HEK293 (cell line): ENCODE measurements at regions not wholly inside any gene's neighbourhood (a gene's known extent, or its start where the extent isn't known, plus 50 kb on each side); places are given as distances from the start of the nearest gene placed in this dataset.

Experiments
- CTCF ChIA-PET: fragments of 350-600 bp; formaldehyde crosslinking; extraction: SDS; loops from one replicate; lab custom pipeline; 2021; ENCODE audit warnings: antibody characterized with exemption; lab: Yijun Ruan, JAX
- POLR2A ChIA-PET: fragments of 300-600 bp; formaldehyde crosslinking; extraction: SDS; loops from one replicate; lab custom pipeline; 2020; ENCODE audit warnings: antibody characterized with exemption, inconsistent platforms; lab: Yijun Ruan, JAX
- H3K27ac ChIP-seq: fragments of 200-500 bp; sonication (Bioruptor generic); 2 replicates; pipeline ENCODE4 v1.5.1; 2014; ENCODE audit warnings: low read depth, low read length, control low read depth, inconsistent platforms; ENCODE audit errors: extremely low read depth
- H3K36me3 ChIP-seq, 2 experiments: fragments of 200-500 bp in 1 of 2; sonication (Bioruptor generic) in 1 of 2; 1 replicate in 1 of 2; 2 replicates in 1 of 2; pipeline ENCODE4 v1.5.1; 2014 to 2017; ENCODE audit warnings: inconsistent platforms in 2 of 2, low read length in 2 of 2; ENCODE audit not compliant: control insufficient read depth in 2 of 2, insufficient read depth in 1 of 2
- H3K4me1 ChIP-seq: fragments of 200-500 bp; sonication (Bioruptor generic); 2 replicates; pipeline ENCODE4 v1.5.1; 2014; ENCODE audit warnings: mild to moderate bottlenecking, low read length, inconsistent platforms; ENCODE audit not compliant: control insufficient read depth, insufficient read depth
- H3K4me3 ChIP-seq: 2 replicates; pipeline ENCODE4 v1.5.1; 2011; ENCODE audit warnings: low read depth, mild to moderate bottlenecking, control low read depth, low read length, moderate library complexity
- H3K9me3 ChIP-seq: fragments of 200-500 bp; sonication (Bioruptor generic); 2 replicates; pipeline ENCODE4 v1.5.1; 2014; ENCODE audit warnings: low read depth, low read length, inconsistent platforms; ENCODE audit not compliant: control insufficient read depth, insufficient read depth
- EGR2 ChIP-seq: fragments of 450-650 bp; formaldehyde crosslinking; IDR thresholded peaks from 2 replicates; pipeline ENCODE4 v1.5.1; 2016; ENCODE audit warnings: low read depth, missing biosample characterization, missing genetic modification characterization
- KLF10 ChIP-seq: fragments of 450-650 bp; IDR thresholded peaks from 2 replicates; pipeline ENCODE4 v1.5.1; 2018; ENCODE audit warnings: missing biosample characterization, mild to moderate bottlenecking, missing genetic modification characterization
- TCF7L2 ChIP-seq: IDR thresholded peaks from 2 replicates; pipeline ENCODE4 v1.6.1; 2011; ENCODE audit warnings: low read depth, mild to moderate bottlenecking, inconsistent platforms, low read length, moderate library complexity, borderline replicate concordance
- TRIM28 ChIP-seq: IDR thresholded peaks from 2 replicates; pipeline ENCODE4 v1.6.1; 2011; ENCODE audit warnings: low read length, control low read depth, borderline replicate concordance
- WT1 ChIP-seq: fragments of 450-650 bp; formaldehyde crosslinking; IDR thresholded peaks from 2 replicates; pipeline ENCODE4 v1.5.1; 2016; ENCODE audit warnings: missing biosample characterization, missing genetic modification characterization
- ZIC2 ChIP-seq: fragments of 450-650 bp; formaldehyde crosslinking; IDR thresholded peaks from 2 replicates; pipeline ENCODE4 v1.5.1; 2016; ENCODE audit warnings: missing biosample characterization, missing genetic modification characterization
- ZNF16 ChIP-seq: fragments of 450-650 bp; formaldehyde crosslinking; IDR thresholded peaks from 2 replicates; pipeline ENCODE4 v1.5.1; 2016; ENCODE audit warnings: low read depth, missing biosample characterization, missing genetic modification characterization
- ZNF2 ChIP-seq: fragments of 450-650 bp; formaldehyde crosslinking; IDR thresholded peaks from 2 replicates; pipeline ENCODE4 v1.5.1; 2016; ENCODE audit warnings: missing biosample characterization, missing genetic modification characterization
- ZNF274 ChIP-seq, 2 experiments: fragments of 200-500 bp in 1 of 2; fragments of 450-650 bp in 1 of 2; sonication (Bioruptor generic) in 1 of 2; formaldehyde crosslinking in 1 of 2; IDR thresholded peaks; 2 replicates each; pipeline versions ENCODE4 v1.5.1 to v1.6.1; 2014 to 2016; ENCODE audit warnings: borderline replicate concordance in 1 of 2, inconsistent platforms in 1 of 2, low read length in 1 of 2, missing biosample characterization in 1 of 2, missing genetic modification characterization in 1 of 2
- ZNF292 ChIP-seq: fragments of 450-650 bp; formaldehyde crosslinking; IDR thresholded peaks from 2 replicates; pipeline ENCODE4 v1.5.1; 2016; ENCODE audit warnings: low read depth, missing biosample characterization, missing genetic modification characterization, borderline replicate concordance
- ZNF302 ChIP-seq: fragments of 450-650 bp; formaldehyde crosslinking; IDR thresholded peaks from 2 replicates; pipeline ENCODE4 v1.5.1; 2016; ENCODE audit warnings: missing biosample characterization, missing genetic modification characterization, low read depth
- ZNF350 ChIP-seq: fragments of 450-650 bp; formaldehyde crosslinking; IDR thresholded peaks from 2 replicates; pipeline ENCODE4 v1.5.0; 2017; ENCODE audit warnings: missing biosample characterization, mild to moderate bottlenecking, missing genetic modification characterization
- ZNF366 ChIP-seq: fragments of 450-650 bp; formaldehyde crosslinking; conservative IDR thresholded peaks from 2 replicates; pipeline ENCODE4 v1.5.1; 2016; ENCODE audit warnings: missing biosample characterization, missing genetic modification characterization
- ZNF394 ChIP-seq: fragments of 450-650 bp; formaldehyde crosslinking; IDR thresholded peaks from 2 replicates; pipeline ENCODE4 v1.5.1; 2016; ENCODE audit warnings: missing biosample characterization, missing genetic modification characterization, mild to moderate bottlenecking, moderate library complexity, borderline replicate concordance
- ZNF510 ChIP-seq: fragments of 450-650 bp; formaldehyde crosslinking; IDR thresholded peaks from 2 replicates; pipeline ENCODE4 v1.5.1; 2018; ENCODE audit warnings: mild to moderate bottlenecking, missing genetic modification characterization, missing biosample characterization; ENCODE audit not compliant: insufficient replicate concordance
- ZNF560 ChIP-seq: fragments of 450-650 bp; formaldehyde crosslinking; IDR thresholded peaks from 2 replicates; pipeline ENCODE4 v1.5.1; 2017; ENCODE audit warnings: missing biosample characterization, missing genetic modification characterization, borderline replicate concordance
- ZNF623 ChIP-seq: fragments of 450-650 bp; formaldehyde crosslinking; IDR thresholded peaks from 2 replicates; pipeline ENCODE4 v1.5.1; 2016; ENCODE audit warnings: missing biosample characterization, missing genetic modification characterization
- ZNF626 ChIP-seq: fragments of 450-650 bp; sonication (Bioruptor Pico); formaldehyde crosslinking; IDR thresholded peaks from 2 replicates; pipeline ENCODE4 v1.5.1; 2018; ENCODE audit warnings: missing biosample characterization, missing genetic modification characterization, inconsistent platforms
- ZNF654 ChIP-seq: fragments of 450-650 bp; formaldehyde crosslinking; IDR thresholded peaks from 2 replicates; pipeline ENCODE4 v1.5.1; 2016; ENCODE audit warnings: low read depth, missing biosample characterization, missing genetic modification characterization
- ZNF707 ChIP-seq: fragments of 450-650 bp; formaldehyde crosslinking; IDR thresholded peaks from 2 replicates; pipeline ENCODE4 v1.5.1; 2016; ENCODE audit warnings: missing biosample characterization, missing genetic modification characterization
- ZNF76 ChIP-seq: fragments of 450-650 bp; formaldehyde crosslinking; IDR thresholded peaks from 2 replicates; pipeline ENCODE4; 2016; ENCODE audit warnings: low read depth, missing biosample characterization, missing genetic modification characterization, borderline replicate concordance
- TF ChIP-seq, protein P1 (sequence below): fragments of 450-650 bp; formaldehyde crosslinking; conservative IDR thresholded peaks from 2 replicates; pipeline ENCODE4 v1.5.1; 2016; ENCODE audit warnings: low read depth, missing biosample characterization, missing genetic modification characterization
- TF ChIP-seq, protein P2 (sequence below): fragments of 450-650 bp; formaldehyde crosslinking; IDR thresholded peaks from 2 replicates; pipeline ENCODE4 v1.5.1; 2016; ENCODE audit warnings: missing biosample characterization, missing genetic modification characterization
- TF ChIP-seq, protein P3 (sequence below): fragments of 450-650 bp; formaldehyde crosslinking; IDR thresholded peaks from 2 replicates; pipeline ENCODE4 v1.5.1; 2016; ENCODE audit warnings: missing biosample characterization, missing genetic modification characterization, borderline replicate concordance

DNA sequence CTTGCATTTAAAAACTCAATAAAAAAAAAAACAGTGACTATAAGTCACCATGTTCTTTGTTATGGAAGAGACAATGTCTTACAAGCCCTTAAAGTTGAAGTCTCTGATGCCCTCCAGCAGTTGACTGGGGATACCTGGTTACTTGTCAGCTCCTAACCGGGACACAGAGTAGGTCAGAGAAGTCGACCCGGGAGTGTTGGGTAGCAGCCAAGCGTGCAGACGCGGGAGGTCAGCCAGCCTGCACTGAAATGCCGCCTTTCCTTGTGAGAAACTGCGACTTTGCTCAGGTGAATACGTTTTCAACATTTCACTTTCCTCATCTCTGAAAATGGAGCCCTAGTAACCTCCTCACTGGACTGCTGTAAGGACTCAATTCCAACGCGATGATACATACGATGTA, 81.8 kb downstream of the F11 start:
- CTCF ChIA-PET = no interaction called here
- Histone ChIP-seq H3K36me3 (no peaks in the 10 kb centered on the region), H3K4me1 (no peaks in the 10 kb centered on the region), H3K4me3 (no peak overlapping the region), H3K9me3 (no peaks in the 10 kb centered on the region), H3K27ac (no peak overlapping the region)
- POLR2A ChIA-PET = no interaction called here
- TF ChIP-seq ZNF76 (no peak), ZNF510 (tag by site-specific recombination) (no peak), WT1 (tag by site-specific recombination) (no peak), ZNF350 (tag by site-specific recombination) (no peak), ZNF274 (IDR thresholded peaks at IDR 0.05; ENCODE audit: low read length) (no peak), ZNF274 (tag by site-specific recombination; IDR thresholded peaks at IDR 0.05; ENCODE audit: borderline replicate concordance) (no peak), ZNF366 (tag by site-specific recombination) (no peak), ZNF560 (tag by site-specific recombination) (no peak), ZNF626 (no peak), ZIC2 (tag by site-specific recombination) (no peak), EGR2 (tag by site-specific recombination) (no peak), ZNF654 (no peak), TRIM28 (no peak), ZNF302 (tag by site-specific recombination) (no peak), ZNF707 (tag by site-specific recombination) (no peak), ZNF292 (tag by site-specific recombination) (no peak), ZNF16 (tag by site-specific recombination) (no peak)
- TF ChIP-seq, protein P1, sequence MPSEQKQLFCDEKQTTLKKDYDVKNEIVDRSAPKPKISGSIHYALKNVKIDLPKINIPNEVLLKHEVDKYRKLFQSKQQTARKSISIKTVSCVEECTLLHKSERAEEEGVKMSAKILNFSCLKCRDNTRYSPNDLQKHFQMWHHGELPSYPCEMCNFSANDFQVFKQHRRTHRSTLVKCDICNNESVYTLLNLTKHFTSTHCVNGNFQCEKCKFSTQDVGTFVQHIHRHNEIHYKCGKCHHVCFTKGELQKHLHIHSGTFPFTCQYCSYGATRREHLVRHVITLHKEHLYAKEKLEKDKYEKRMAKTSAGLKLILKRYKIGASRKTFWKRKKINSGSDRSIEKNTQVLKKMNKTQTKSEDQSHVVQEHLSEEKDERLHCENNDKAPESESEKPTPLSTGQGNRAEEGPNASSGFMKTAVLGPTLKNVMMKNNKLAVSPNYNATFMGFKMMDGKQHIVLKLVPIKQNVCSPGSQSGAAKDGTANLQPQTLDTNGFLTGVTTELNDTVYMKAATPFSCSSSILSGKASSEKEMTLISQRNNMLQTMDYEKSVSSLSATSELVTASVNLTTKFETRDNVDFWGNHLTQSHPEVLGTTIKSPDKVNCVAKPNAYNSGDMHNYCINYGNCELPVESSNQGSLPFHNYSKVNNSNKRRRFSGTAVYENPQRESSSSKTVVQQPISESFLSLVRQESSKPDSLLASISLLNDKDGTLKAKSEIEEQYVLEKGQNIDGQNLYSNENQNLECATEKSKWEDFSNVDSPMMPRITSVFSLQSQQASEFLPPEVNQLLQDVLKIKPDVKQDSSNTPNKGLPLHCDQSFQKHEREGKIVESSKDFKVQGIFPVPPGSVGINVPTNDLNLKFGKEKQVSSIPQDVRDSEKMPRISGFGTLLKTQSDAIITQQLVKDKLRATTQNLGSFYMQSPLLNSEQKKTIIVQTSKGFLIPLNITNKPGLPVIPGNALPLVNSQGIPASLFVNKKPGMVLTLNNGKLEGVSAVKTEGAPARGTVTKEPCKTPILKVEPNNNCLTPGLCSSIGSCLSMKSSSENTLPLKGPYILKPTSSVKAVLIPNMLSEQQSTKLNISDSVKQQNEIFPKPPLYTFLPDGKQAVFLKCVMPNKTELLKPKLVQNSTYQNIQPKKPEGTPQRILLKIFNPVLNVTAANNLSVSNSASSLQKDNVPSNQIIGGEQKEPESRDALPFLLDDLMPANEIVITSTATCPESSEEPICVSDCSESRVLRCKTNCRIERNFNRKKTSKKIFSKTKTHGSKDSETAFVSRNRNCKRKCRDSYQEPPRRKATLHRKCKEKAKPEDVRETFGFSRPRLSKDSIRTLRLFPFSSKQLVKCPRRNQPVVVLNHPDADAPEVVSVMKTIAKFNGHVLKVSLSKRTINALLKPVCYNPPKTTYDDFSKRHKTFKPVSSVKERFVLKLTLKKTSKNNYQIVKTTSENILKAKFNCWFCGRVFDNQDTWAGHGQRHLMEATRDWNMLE (tag by site-specific recombination) = no peak

DNA sequence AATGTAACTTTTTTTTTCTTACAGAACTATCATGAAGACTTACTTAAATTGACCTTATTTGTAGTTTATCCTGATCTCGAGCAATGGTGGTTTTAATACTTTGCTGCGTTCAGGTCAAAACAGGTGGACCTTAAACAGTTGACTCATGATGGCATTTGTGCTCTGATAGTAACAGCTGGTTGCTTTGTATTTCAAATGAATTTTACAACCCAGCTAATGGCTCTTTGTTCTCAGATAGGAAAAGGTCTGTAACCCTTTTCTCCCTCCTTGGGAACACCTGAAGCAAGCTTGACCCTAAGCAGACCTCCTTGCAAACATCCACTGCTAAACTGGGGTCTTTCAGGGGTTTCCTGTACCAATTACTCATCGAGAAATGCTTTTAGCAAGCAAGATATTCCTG, 79.2 kb downstream of the F11 start:
- Histone ChIP-seq H3K27ac (no peak overlapping the region), H3K4me3 (no peak overlapping the region), H3K4me1 (no peaks in the 10 kb centered on the region), H3K9me3 (no peaks in the 10 kb centered on the region), H3K36me3 (no peaks in the 10 kb centered on the region)
- POLR2A ChIA-PET = no interaction called here
- CTCF ChIA-PET = no interaction called here
- TF ChIP-seq, protein P2, sequence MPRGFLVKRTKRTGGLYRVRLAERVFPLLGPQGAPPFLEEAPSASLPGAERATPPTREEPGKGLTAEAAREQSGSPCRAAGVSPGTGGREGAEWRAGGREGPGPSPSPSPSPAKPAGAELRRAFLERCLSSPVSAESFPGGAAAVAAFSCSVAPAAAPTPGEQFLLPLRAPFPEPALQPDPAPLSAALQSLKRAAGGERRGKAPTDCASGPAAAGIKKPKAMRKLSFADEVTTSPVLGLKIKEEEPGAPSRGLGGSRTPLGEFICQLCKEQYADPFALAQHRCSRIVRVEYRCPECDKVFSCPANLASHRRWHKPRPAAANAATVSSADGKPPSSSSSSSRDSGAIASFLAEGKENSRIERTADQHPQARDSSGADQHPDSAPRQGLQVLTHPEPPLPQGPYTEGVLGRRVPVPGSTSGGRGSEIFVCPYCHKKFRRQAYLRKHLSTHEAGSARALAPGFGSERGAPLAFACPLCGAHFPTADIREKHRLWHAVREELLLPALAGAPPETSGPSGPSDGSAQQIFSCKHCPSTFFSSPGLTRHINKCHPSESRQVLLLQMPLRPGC (tag by site-specific recombination) = no peak
- TF ChIP-seq ZNF394 (tag by site-specific recombination) (no peak), KLF10 (tag by site-specific recombination) (no peak), ZNF623 (tag by site-specific recombination) (no peak), ZNF2 (tag by site-specific recombination) (no peak), TCF7L2 (no peak)
- TF ChIP-seq, protein P3, sequence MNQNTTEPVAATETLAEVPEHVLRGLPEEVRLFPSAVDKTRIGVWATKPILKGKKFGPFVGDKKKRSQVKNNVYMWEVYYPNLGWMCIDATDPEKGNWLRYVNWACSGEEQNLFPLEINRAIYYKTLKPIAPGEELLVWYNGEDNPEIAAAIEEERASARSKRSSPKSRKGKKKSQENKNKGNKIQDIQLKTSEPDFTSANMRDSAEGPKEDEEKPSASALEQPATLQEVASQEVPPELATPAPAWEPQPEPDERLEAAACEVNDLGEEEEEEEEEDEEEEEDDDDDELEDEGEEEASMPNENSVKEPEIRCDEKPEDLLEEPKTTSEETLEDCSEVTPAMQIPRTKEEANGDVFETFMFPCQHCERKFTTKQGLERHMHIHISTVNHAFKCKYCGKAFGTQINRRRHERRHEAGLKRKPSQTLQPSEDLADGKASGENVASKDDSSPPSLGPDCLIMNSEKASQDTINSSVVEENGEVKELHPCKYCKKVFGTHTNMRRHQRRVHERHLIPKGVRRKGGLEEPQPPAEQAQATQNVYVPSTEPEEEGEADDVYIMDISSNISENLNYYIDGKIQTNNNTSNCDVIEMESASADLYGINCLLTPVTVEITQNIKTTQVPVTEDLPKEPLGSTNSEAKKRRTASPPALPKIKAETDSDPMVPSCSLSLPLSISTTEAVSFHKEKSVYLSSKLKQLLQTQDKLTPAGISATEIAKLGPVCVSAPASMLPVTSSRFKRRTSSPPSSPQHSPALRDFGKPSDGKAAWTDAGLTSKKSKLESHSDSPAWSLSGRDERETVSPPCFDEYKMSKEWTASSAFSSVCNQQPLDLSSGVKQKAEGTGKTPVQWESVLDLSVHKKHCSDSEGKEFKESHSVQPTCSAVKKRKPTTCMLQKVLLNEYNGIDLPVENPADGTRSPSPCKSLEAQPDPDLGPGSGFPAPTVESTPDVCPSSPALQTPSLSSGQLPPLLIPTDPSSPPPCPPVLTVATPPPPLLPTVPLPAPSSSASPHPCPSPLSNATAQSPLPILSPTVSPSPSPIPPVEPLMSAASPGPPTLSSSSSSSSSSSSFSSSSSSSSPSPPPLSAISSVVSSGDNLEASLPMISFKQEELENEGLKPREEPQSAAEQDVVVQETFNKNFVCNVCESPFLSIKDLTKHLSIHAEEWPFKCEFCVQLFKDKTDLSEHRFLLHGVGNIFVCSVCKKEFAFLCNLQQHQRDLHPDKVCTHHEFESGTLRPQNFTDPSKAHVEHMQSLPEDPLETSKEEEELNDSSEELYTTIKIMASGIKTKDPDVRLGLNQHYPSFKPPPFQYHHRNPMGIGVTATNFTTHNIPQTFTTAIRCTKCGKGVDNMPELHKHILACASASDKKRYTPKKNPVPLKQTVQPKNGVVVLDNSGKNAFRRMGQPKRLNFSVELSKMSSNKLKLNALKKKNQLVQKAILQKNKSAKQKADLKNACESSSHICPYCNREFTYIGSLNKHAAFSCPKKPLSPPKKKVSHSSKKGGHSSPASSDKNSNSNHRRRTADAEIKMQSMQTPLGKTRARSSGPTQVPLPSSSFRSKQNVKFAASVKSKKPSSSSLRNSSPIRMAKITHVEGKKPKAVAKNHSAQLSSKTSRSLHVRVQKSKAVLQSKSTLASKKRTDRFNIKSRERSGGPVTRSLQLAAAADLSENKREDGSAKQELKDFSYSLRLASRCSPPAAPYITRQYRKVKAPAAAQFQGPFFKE (tag by site-specific recombination) = no peak
